ENCODE measurements at regions not wholly inside any gene's neighbourhood (a gene's known extent, or its start where the extent isn't known, plus 50 kb on each side); places are given as distances from the start of the nearest gene placed in this dataset.
"Not testable (repeated sequence)": the region's sequence is repeated elsewhere in the genome, so short reads cannot be mapped to it uniquely, and the experiment has no call there.

GRCh38 chr10:108003576-108003975 lies 839.1 kb upstream of the SORCS1 start:
- DNase-seq (ENCODE audit: low read depth in 3 of 3, low spot score in 2 of 3): no peak

GRCh38 chr10:108003061-108003460 lies 838.6 kb upstream of the SORCS1 start:
- no peak for DNase-seq (ENCODE audit: low read depth in 3 of 3, low spot score in 2 of 3)

GRCh38 chr10:108000365-108000764 lies 835.9 kb upstream of the SORCS1 start:
- DNase-seq (ENCODE audit: low read depth in 3 of 3, low spot score in 2 of 3): no peak

- no peak for DNase-seq (ENCODE audit: low read depth in 3 of 3, low spot score in 2 of 3)
Measured at GRCh38 chr10:107994621-107995270, 830.2 kb upstream of the SORCS1 start.

- DNase-seq (ENCODE audit: low read depth in 3 of 3, low spot score in 2 of 3): no peak
Measured at GRCh38 chr10:107986571-107986970, 822.1 kb upstream of the SORCS1 start.

- no peak for DNase-seq (ENCODE audit: low read depth in 3 of 3, low spot score in 2 of 3)
Measured at GRCh38 chr10:107984581-107984980, 820.1 kb upstream of the SORCS1 start.

DNA sequence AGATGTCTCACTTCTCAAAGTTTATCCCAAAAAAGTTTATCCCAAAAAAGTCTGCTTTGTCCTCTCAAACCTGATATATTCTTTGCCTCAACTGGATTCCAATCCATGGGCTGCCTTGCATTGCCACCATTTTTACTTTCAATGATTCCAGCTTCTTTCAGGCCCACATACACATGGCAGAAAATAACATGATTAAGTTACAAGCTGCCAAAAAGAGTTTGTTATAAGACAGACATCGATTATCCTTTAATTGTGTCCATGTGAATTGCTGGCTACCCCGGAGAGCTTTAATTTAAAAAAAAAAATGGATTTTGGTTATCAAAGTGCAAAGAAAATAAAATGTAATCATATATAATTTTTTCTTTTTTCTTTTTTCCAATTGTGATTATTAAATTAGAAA lies 819.6 kb upstream of the SORCS1 start:
- DNase-seq (ENCODE audit: low read depth in 3 of 3, low spot score in 2 of 3): no peak

DNA sequence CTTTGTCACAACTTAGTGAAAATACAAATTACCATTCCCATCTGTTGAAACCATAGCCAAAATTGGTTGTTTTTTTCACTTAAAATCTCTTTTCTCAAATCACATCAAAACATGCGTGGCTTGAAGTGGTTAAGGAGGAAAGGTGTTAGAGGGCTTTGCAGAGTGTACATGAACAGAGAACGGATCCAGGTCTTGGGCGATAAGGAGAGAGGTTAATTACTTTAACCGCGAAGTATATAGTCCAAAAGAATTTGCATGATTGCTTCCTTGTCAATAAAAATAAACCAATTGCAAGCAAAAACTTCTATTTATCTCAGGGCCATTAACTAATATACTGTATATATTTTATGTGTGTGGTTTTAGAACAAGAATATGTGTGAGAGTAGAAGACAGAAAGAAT lies 813.9 kb upstream of the SORCS1 start:
- no peak for DNase-seq (ENCODE audit: low read depth in 3 of 3, low spot score in 2 of 3)

GRCh38 chr10:107971973-107972372 lies 807.5 kb upstream of the SORCS1 start:
- DNase-seq (ENCODE audit: low read depth in 3 of 3, low spot score in 2 of 3): no peak

DNA sequence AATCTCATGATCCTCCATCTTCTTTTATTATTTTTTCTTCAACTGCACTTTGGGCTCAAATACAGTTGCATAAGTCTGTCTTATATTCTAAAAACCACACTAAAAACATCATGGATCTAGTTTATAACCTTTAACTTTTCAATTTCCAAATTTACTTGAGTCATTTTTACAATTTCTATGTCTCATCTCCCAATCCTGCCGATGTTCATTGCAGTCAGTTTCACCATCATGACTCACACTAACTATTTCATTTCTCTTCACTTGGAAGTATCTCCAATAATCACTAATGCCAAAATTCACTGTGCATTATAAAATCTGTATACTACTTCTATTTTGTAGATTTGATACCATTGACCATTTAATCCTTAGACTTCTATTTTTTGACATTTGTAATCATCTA lies 806.9 kb upstream of the SORCS1 start:
- no peak for DNase-seq (ENCODE audit: low read depth in 3 of 3, low spot score in 2 of 3)

GRCh38 chr10:107970512-107970911 lies 806.0 kb upstream of the SORCS1 start:
- DNase-seq (ENCODE audit: low read depth in 3 of 3, low spot score in 2 of 3): no peak

DNA sequence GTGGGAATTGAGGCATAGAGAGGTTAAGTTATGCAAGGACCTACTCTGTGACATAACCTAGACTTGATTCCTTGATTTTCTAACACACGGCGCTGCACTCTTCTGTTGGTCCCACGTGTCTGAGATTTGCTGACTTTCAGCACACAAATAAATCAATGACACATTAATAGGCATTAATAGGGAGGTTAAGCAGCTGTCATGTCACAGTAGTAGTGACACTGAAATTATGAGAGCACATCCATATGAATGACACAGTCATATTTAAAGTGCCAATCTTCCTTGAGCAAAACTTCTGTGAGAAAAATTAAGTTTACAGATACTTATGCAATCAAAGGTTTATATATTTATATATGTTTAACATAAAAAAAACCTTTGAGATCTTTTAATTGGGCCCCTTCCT lies 805.4 kb upstream of the SORCS1 start:
- DNase-seq (ENCODE audit: low read depth in 3 of 3, low spot score in 2 of 3): no peak

- no peak for DNase-seq (ENCODE audit: low read depth in 3 of 3, low spot score in 2 of 3)
Measured at GRCh38 chr10:107966826-107967225, 802.3 kb upstream of the SORCS1 start.

DNA sequence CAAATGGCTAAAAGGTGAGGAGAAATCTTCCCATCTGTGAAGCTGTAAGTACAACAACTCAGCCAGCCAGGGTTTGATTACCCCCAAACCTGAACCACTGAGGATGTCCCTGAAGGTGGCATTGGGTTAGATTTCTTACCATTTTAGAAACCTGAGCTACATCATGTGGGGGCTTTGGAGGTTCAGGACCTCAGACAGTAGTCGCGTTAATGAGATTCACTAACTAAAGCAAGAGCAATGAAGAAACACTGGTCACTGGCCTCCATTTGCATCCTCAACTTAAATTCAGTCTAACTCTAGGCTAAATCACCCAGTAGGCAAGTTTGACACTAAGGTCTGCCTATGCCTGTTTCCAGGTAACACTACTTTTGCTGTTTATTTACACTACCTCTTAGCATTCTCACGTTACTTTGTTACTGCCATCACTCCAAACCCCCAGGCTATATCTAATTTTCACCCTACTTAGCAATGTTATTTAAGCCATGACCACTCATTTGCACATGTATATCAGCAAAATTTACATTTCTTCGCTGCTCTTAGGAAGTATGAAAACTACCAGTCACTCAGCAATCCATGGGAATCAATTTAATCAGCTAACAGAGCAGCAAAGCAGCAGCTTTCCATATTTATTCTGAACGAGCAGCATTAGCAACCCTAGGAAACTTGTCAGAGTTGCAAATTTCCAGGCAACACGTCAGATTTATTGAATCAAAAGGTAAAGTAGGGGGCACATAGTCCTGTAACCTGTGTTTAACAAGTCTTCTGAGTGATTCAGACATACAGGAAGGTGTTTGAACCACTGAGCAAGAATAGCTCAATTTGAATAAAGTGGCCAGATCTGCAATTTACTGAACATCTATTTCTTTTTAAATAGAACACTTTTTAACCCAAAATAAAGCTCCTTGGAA lies 788.4 kb upstream of the SORCS1 start:
- DNase-seq (ENCODE audit: low read depth in 3 of 3, low spot score in 2 of 3): no peak

DNA sequence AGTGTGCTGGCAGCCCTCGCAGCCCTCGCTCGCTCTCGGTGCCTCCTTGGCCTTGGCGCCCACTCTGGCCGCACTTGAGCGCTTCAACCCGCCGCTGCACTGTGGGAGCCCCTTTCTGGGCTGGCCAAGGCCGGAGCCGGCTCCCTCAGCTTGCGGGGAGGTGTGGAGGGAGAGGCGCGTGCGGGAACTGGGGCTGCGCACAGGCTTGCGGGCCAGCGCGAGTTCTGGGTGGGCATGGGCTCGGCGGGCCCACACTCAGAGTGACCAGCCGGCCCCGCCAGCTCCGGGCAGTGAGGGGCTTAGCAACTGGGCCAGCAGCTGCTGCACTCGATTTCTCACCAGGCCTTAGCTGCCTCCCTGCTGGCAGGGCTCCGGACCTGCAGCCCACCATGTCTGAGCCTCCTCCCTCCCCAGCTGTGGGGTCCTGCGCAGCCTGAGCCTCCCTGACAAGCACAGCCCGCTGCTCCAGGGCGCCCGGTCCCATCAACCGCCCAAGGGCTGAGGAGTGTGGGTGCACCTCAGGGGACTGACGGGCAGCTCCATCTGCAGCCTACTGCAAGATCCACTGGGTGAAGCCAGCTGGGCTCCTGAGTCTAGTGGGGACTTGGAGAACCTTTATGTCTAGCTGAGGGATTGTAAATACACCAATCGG lies 786.0 kb upstream of the SORCS1 start:
- DNase-seq (ENCODE audit: low read depth in 3 of 3, low spot score in 2 of 3): not testable (repeated sequence)

- DNase-seq (ENCODE audit: low read depth in 3 of 3, low spot score in 2 of 3): no peak
Measured at GRCh38 chr10:107942826-107943225, 778.3 kb upstream of the SORCS1 start.

GRCh38 chr10:107933076-107933475 lies 768.6 kb upstream of the SORCS1 start:
- no peak for DNase-seq (ENCODE audit: low read depth in 3 of 3, low spot score in 2 of 3)

- no peak for DNase-seq (ENCODE audit: low read depth in 3 of 3, low spot score in 2 of 3)
Measured at GRCh38 chr10:107931808-107932207, 767.3 kb upstream of the SORCS1 start.

DNA sequence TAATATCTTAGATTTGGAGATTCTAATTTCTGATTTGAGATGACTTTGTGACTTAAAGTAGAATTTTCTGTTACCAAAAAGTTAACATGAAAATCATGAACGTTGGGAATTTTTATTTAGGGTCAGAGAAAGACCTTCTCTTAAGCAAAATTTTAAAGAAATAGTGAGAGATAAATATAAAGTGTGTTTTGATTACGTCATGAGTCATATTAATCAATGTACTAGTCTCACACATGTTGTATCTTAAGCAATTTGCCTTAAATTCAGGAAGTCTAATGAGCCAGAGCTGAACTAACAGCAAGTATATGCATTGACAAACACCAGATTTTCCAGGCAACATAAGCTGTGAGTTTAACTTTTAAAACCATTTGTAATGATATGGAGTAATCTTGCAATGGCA lies 765.5 kb upstream of the SORCS1 start:
- DNase-seq (ENCODE audit: low read depth in 3 of 3, low spot score in 2 of 3): no peak

DNA sequence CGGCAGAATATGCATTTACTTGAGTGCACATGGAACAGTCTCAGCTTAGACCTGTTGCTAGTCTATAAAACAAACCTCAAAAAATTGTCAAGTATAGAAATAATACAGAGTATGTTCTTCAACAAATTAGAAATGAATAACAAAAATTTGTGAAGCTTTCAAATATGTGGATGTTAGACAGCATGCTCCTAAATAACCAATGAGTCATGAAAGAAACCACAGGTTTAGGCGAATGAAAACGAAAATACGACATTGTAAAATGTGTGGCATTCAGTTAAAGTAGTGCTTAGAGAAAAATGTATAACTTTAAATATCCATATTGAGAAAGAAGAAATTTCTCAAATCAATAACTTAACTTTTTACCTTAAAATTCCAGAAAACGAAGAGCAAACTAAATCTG lies 760.0 kb upstream of the SORCS1 start:
- no peak for DNase-seq (ENCODE audit: low read depth in 3 of 3, low spot score in 2 of 3)

- no peak for DNase-seq (ENCODE audit: low read depth in 3 of 3, low spot score in 2 of 3)
Measured at GRCh38 chr10:107919626-107920235, 755.2 kb upstream of the SORCS1 start.

All from right renal cortex interstitium (tissue), 3 donors.